HepG2 (cell line): ENCODE measurements at regions not wholly inside any gene's neighbourhood (a gene's known extent, or its start where the extent isn't known, plus 50 kb on each side); places are given as distances from the start of the nearest gene placed in this dataset.

Source experiments
- ATAC-seq: fragments of 200-7000 bp; cut with Tn5 transposase; 3 replicates; pipeline ENCODE4 v1.9.1; 2020; ENCODE audit warnings: mild to moderate bottlenecking, moderate library complexity
- BruUV-seq: library from RNA; stranded (reverse); fragments of 400-500 nt; replicated peaks from 2 replicates; lab custom pipeline; 2021; lab: Mats Ljungman, UMichigan
- CTCF ChIA-PET: fragments of 300-600 bp; formaldehyde crosslinking; extraction: SDS; loops from one replicate; lab custom pipeline; 2021; ENCODE audit warnings: low total read pairs, inconsistent platforms, low intra/inter-chr PET ratio; lab: Yijun Ruan, JAX
- POLR2A ChIA-PET: fragments of 350-600 bp; sonication (Branson Sonifier 250); formaldehyde crosslinking; loops from one replicate; lab custom pipeline; 2020; ENCODE audit warnings: antibody characterized with exemption, inconsistent platforms; lab: Yijun Ruan, JAX
- DNase-seq: peaks from one replicate; pipeline ENCODE4 v3.0.0-alpha.2; 2015; ENCODE audit warnings: low spot score
- FAIRE-seq: peaks from 3 replicates; lab custom pipeline; 2011; peaks lifted over from hg19 to GRCh38; lab: Jason Lieb, UNC
- H2AFZ ChIP-seq: one replicate; pipeline ENCODE4 v1.6.1; 2011; ENCODE audit warnings: low read length, inconsistent platforms
- H3K27ac ChIP-seq: fragments of 300-600 bp; 3 replicates; pipeline ENCODE4 v1.8.0; 2011; ENCODE audit warnings: mixed run types, mild to moderate bottlenecking, mixed read lengths, low read length, inconsistent platforms; ENCODE audit not compliant: insufficient read depth; ENCODE audit errors: extremely low read length
- H3K27me3 ChIP-seq, 2 experiments: fragments of 200-600 bp in 1 of 2; 2 replicates in 1 of 2; 3 replicates in 1 of 2; pipeline versions ENCODE4 v1.6.0 to v1.8.0; 2011; ENCODE audit warnings: low read length in 2 of 2, mild to moderate bottlenecking in 2 of 2, moderate library complexity in 2 of 2, inconsistent platforms in 1 of 2; ENCODE audit not compliant: insufficient read depth in 2 of 2, control insufficient read depth in 1 of 2
- H3K36me3 ChIP-seq, 2 experiments: fragments of 200-600 bp in 1 of 2; replicated peaks in 1 of 2; 2 replicates in 1 of 2; 3 replicates in 1 of 2; pipeline versions ENCODE4 v1.5.1 to v1.8.0; 2011; ENCODE audit warnings: low read length in 2 of 2, inconsistent platforms in 1 of 2; ENCODE audit not compliant: insufficient read depth in 2 of 2, control insufficient read depth in 1 of 2
- H3K4me1 ChIP-seq: 2 replicates; pipeline ENCODE4 v1.5.1; 2012; ENCODE audit warnings: low read length, inconsistent platforms; ENCODE audit not compliant: insufficient read depth
- H3K4me2 ChIP-seq: 2 replicates; pipeline ENCODE4 v1.6.0; 2011; ENCODE audit warnings: low read depth, low read length, inconsistent platforms
- H3K4me3 ChIP-seq, 3 experiments: fragments of 200-600 bp in 1 of 3; sonication (generic), shearing (Covaris generic) in 1 of 3; replicated peaks in 1 of 3; 2 replicates each; pipeline ENCODE4 v1.5.1; 2011 to 2016; ENCODE audit warnings: low read length in 3 of 3, inconsistent platforms in 2 of 3, low read depth in 2 of 3, mild to moderate bottlenecking in 2 of 3, control low read depth in 1 of 3, mixed read lengths in 1 of 3; ENCODE audit not compliant: insufficient read depth in 1 of 3
- H3K79me2 ChIP-seq: one replicate; pipeline ENCODE4 v1.6.1; 2011; ENCODE audit warnings: low read length, inconsistent platforms; ENCODE audit not compliant: insufficient read depth
- H3K9ac ChIP-seq: 2 replicates; pipeline ENCODE4 v1.6.0; 2011; ENCODE audit warnings: mild to moderate bottlenecking, low read depth, low read length, inconsistent platforms; ENCODE audit not compliant: insufficient read depth
- H3K9me3 ChIP-seq: 2 replicates; pipeline ENCODE4 v1.5.1; 2012; ENCODE audit warnings: mild to moderate bottlenecking, low read length
- H4K20me1 ChIP-seq: 2 replicates; pipeline ENCODE4 v1.6.0; 2011; ENCODE audit warnings: inconsistent platforms, mild to moderate bottlenecking, low read length, moderate library complexity; ENCODE audit not compliant: insufficient read depth
- AKNA ChIP-seq: sonication (generic); formaldehyde crosslinking; IDR thresholded peaks from 2 replicates; pipeline ENCODE4 v1.4.0; 2020; ENCODE audit warnings: missing genetic modification reagents, borderline replicate concordance
- CBX1 ChIP-seq: IDR thresholded peaks from one replicate; pipeline ENCODE4 v1.6.1; 2016; ENCODE audit warnings: antibody characterized with exemption, low read depth
- ELF4 ChIP-seq: sonication (generic); formaldehyde crosslinking; IDR thresholded peaks from 2 replicates; pipeline ENCODE4 v1.5.0; 2020; ENCODE audit warnings: missing genetic modification reagents, mild to moderate bottlenecking, moderate library complexity, borderline replicate concordance
- KMT2B ChIP-seq: IDR thresholded peaks from 2 replicates; pipeline ENCODE4 v1.6.1; 2016; ENCODE audit warnings: missing genetic modification reagents, missing compliant biosample characterization
- MED8 ChIP-seq: sonication (generic); formaldehyde crosslinking; IDR thresholded peaks from 2 replicates; pipeline ENCODE4 v1.8.1; 2023; ENCODE audit warnings: mild to moderate bottlenecking, missing genetic modification reagents; ENCODE audit not compliant: insufficient replicate concordance
- MTA1 ChIP-seq: sonication (generic); formaldehyde crosslinking; IDR thresholded peaks from 2 replicates; pipeline ENCODE4 v1.4.0; 2020; ENCODE audit warnings: missing genetic modification reagents, mild to moderate bottlenecking, borderline replicate concordance
- NR1H2 ChIP-seq: sonication (generic); formaldehyde crosslinking; IDR thresholded peaks from 2 replicates; pipeline ENCODE4 v1.8.1; 2022; ENCODE audit warnings: low read depth, missing genetic modification reagents, borderline replicate concordance
- RFXAP ChIP-seq: sonication (generic); formaldehyde crosslinking; IDR thresholded peaks from 2 replicates; pipeline ENCODE4 v1.4.0; 2020; ENCODE audit warnings: missing genetic modification reagents, borderline replicate concordance
- TGIF2 ChIP-seq: IDR thresholded peaks from 2 replicates; pipeline ENCODE4 v1.6.1; 2016; ENCODE audit warnings: control low read depth, missing compliant biosample characterization
- ZBTB14 ChIP-seq: sonication (generic); formaldehyde crosslinking; IDR thresholded peaks from 2 replicates; pipeline ENCODE4 v1.4.0; 2020; ENCODE audit warnings: missing genetic modification reagents
- ZBTB3 ChIP-seq: sonication (generic); formaldehyde crosslinking; IDR thresholded peaks from 2 replicates; pipeline ENCODE4 v1.4.0; 2020; ENCODE audit warnings: low read depth, mild to moderate bottlenecking, moderate library complexity, missing genetic modification reagents, borderline replicate concordance
- ZNF784 ChIP-seq: sonication (generic); formaldehyde crosslinking; IDR thresholded peaks from 2 replicates; pipeline ENCODE4 v1.5.1; 2020; ENCODE audit warnings: missing genetic modification reagents, mild to moderate bottlenecking, borderline replicate concordance
- WGBS: methylation state at CpG from one replicate; pipeline ENCODE4 v1.1.6; 2017; ENCODE audit warnings: low lambda C conversion rate; 5-methylcytosine and 5-hydroxymethylcytosine counted together
- in situ Hi-C: cut with HindIII; loops from 2 replicates; pipeline ENCODE4 v1.10.0; 2017; ENCODE audit warnings: low pct_unique_long_range_greater_than_20kb; ENCODE audit not compliant: extremely low pct_ligation_motif_present
- intact Hi-C: fragments of 100-400 bp; cut with micrococcal nuclease; formaldehyde crosslinking; loops from one replicate; pipeline ENCODE4 v1.10.0; 2022; ENCODE audit not compliant: unreplicated experiment

GRCh38 chr1:216824511-216824910, 101.3 kb upstream of the ESRRG start:
- TF ChIP-seq ELF4 (CRISPR knock-in tag) (no peak), ZNF784 (CRISPR knock-in tag) (no peak), TGIF2 (no peak), KMT2B (CRISPR knock-in tag) (no peak), MTA1 (CRISPR knock-in tag) (no peak), ZBTB14 (CRISPR knock-in tag) (no peak), ZBTB3 (CRISPR knock-in tag) (no peak), MED8 (CRISPR knock-in tag) (no peak), NR1H2 (CRISPR knock-in tag) (no peak), CBX1 (no peak), AKNA (CRISPR knock-in tag) (no peak), RFXAP (CRISPR knock-in tag) (no peak)
- TF ChIP-seq, all 625 proteins: peak for 0
- H3K4me3 ChIP-seq, result no peak overlapping the region
- ChIA-PET POLR2A (no interaction called here), CTCF (no interaction called here)
- ATAC-seq, result no peak
- no peak overlapping the region for H3K9ac ChIP-seq
- no peaks in the 10 kb centered on the region for H3K79me2 ChIP-seq
- no peak for DNase-seq
- no TSS peak for BruUV-seq
- intact Hi-C loops, result no loop called here
- no peaks in the 10 kb centered on the region for H3K27me3 ChIP-seq
- H3K4me1 ChIP-seq, result no peaks in the 10 kb centered on the region
- in situ Hi-C loops, result no loop called here
- H3K27ac ChIP-seq, result no peak overlapping the region
- 3% methylated on average over 3 of the region's 3 CpGs for WGBS
- H3K9me3 ChIP-seq, result no peaks in the 10 kb centered on the region
- no peak overlapping the region for H3K4me2 ChIP-seq
- no peaks in the 10 kb centered on the region for H3K36me3 ChIP-seq
- H2AFZ ChIP-seq, result no peak overlapping the region
- no peak for FAIRE-seq
- no peaks in the 10 kb centered on the region for H4K20me1 ChIP-seq
